GM21786 (cell line): ENCODE measurements at regions not wholly inside any gene's neighbourhood (a gene's known extent, or its start where the extent isn't known, plus 50 kb on each side); places are given as distances from the start of the nearest gene placed in this dataset.

ENCODE experiments used
- ATAC-seq: cut with Tn5 transposase; IDR thresholded peaks from one replicate; pipeline ENCODE4 v1.9.1; 2021; ENCODE audit not compliant: unreplicated experiment

DNA sequence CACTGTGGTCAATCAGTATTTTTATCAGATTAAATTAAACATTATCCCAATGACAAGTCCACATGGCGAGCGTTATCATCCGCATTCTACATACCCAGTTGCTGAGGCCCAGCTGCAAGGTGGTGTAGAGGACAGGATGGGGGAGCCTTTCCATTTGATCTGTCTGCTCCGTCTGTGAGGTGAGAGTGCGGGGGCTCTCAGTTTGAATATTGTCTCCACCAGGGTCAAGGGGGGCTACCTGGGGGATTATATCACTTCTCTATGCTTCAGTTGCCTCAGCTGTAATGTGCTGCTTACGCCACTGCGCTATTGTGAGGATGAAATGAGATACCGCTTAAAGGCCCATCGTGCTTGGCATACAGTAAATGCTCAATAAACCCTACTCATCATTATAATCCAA lies 1106.0 kb downstream of the BCL11B start:
- no peak for ATAC-seq

DNA sequence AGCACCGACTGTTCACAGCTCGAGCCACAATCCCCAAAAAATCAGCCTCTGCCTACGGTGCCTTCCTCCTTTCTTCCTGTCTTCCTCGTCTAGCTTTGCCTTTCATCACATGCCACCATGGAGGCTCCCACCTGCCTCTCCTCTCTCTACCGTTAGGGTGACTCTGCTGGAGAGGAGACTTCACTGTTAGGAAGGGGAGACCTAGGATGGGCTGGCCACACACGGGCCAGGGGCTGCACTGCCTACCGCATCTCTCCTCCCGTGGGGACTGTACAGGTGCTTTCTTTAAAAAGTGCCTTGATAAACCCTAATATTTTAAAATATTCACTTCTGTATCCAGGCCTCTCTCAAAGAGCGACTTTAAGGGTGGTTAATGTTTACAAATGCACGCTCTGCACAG lies 1104.7 kb downstream of the BCL11B start:
- ATAC-seq, result no peak

- no peak for ATAC-seq
Measured at GRCh38 chr14:98167705-98168104, 1104.3 kb downstream of the BCL11B start.

DNA sequence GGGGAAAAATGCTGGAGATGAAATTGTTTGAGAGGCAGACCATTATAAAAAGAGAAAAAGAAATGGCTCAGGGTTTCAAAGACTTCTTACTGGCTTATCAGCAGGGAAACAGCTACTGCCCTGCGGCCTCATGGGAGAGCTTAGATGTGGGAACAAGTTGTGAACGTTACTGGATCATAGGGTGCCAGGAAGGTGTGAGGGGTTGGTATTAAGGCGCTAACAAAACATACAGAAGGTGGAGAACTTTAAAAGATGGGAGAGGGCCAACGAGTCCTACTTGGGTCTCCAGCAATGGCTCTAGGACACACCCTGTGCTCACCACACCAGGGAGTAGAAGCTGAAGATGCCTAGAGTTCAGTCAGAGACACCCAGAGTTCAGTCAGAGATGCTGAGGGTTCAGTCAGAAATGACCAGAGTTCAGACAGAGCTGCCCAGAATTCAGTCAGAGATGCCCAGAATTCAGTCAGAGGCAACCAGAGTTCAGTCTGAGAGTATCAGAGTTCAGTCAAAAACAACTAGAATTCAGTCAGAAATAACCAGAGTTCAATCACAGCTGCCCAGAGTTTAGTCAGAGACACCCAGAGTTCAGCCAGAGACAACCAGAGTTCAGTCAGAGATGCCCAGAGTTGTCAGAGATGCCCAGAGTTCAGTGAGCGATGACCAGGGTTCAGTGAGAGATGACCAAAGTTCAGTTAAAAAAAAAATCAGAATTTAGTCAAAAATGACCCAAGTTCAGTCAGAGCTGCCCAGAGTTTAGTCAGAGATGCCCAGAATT lies 1103.6 kb downstream of the BCL11B start:
- no peak for ATAC-seq

DNA sequence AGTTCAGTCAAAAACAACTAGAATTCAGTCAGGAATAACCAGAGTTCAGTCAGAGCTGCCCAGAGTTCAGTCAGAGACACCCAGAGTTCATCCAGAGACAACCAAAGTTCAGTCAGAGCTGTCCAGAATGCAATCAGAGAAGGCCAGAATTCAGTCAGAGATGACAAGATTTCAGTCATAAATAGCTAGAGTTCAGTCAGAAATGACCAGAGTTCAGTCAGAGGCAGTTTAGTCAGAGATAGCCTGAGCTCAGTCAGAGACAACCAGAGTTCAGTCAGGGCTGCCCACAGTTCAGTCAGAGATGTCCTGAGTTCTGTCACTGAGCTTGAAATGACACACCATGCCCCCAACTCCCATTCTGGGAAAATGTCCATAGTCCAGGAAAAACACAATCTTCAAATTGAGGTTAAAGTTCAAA lies 1102.8 kb downstream of the BCL11B start:
- ATAC-seq, result no peak

DNA sequence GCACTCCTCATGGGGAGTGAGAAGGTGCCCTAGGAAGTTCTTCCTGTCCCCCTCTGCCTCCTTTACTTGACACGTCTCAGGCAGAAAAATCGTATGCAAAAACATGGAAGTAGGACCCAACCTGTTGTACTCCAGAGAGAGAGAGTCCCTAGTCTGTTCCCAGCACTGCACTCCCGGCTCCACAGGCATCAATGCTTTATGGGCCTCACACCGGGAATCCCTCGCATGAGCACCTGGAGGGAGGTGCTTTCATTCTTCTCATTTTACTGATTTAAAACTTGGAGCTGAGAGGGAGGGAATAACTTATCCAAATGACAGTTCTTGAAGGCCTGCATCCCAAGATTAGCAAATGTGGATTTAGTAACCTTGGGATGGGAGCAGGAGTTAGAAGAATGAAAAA lies 1101.4 kb downstream of the BCL11B start:
- no peak for ATAC-seq

GRCh38 chr14:98171654-98172053 lies 1100.3 kb downstream of the BCL11B start:
- no peak for ATAC-seq

GRCh38 chr14:98172243-98172778 lies 1099.7 kb downstream of the BCL11B start:
- ATAC-seq, result no peak

GRCh38 chr14:98173305-98173704 lies 1098.7 kb downstream of the BCL11B start:
- ATAC-seq, result no peak

DNA sequence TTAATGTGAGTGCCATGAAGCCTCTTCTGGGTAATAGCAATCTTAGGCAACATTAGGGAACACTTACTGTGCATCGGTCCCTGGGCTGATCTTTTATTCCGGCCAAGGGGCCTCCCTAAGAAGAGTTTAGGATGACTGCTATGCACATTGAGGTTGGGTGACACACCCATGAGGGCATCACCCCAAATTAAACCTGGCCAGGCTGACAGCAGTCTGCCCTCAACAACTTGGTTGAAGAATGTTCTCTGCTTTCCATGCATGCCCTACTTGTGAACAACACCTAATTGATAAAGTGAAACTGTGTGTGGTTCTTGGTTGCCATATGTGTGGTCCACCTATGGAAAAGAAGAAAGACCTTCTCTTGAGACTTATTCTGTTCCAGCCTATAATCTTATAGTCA lies 1098.0 kb downstream of the BCL11B start:
- no peak for ATAC-seq

DNA sequence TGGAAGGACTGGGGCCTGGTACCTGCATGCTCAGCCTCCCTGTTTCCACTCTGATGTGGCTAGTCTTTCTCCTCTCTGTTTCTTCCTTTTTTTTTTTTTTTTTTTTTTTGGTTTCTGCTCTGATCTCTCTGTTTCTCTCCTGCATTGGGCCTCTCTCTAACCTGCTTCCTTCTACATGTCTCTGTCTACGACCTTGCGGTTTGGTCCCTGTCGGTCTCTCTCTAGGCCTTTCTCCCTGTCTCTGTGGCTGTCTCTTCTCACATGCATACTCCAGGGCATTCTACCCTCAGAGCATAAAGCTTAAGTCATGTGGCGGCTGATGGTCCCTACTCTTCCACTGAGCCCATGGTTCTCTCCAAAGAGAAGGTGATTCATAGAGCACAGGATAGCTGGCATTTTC lies 1096.6 kb downstream of the BCL11B start:
- no peak for ATAC-seq

GRCh38 chr14:98175881-98176280 lies 1096.1 kb downstream of the BCL11B start:
- ATAC-seq, result no peak

GRCh38 chr14:98176892-98177291 lies 1095.1 kb downstream of the BCL11B start:
- ATAC-seq, result no peak

DNA sequence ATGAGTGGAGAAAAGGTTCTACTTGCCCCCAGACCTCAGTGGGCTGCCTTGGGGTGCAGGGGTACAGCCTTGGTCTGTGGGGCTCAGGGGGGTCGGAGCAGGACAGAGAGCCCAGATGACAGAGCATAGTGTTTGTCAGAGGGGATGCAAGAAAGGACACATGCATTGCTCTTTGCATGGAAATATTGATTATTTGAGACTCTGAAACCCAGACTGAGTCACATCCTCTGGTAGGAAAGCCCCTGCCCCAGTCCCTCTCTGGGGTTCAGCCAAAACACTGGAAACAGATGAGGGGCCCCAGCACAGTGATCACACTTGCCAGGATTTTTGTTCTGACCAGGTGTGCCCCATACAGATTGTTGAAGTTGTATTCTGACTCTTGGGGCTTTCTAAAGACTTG lies 1094.4 kb downstream of the BCL11B start:
- no peak for ATAC-seq

- no peak for ATAC-seq
Measured at GRCh38 chr14:98181241-98181640, 1090.8 kb downstream of the BCL11B start.

DNA sequence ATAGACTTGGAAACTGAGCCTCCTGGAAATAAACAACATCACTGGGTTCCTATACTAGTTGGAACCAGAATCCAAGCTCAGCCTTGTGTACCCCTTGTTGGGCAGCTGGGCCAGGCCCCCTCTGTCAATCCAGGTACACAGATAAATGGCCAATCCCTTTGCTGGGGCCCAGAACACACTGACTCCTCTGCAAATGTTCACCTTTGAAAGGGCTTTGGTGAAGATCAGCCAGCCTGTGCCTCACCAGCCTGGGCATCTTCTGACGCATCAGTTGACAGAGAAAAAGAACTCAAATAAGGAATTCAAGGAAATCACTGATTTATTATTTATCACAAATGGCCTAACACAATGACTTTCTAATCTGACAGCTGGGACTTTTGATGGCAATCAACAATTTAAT lies 1090.2 kb downstream of the BCL11B start:
- ATAC-seq, result no peak

DNA sequence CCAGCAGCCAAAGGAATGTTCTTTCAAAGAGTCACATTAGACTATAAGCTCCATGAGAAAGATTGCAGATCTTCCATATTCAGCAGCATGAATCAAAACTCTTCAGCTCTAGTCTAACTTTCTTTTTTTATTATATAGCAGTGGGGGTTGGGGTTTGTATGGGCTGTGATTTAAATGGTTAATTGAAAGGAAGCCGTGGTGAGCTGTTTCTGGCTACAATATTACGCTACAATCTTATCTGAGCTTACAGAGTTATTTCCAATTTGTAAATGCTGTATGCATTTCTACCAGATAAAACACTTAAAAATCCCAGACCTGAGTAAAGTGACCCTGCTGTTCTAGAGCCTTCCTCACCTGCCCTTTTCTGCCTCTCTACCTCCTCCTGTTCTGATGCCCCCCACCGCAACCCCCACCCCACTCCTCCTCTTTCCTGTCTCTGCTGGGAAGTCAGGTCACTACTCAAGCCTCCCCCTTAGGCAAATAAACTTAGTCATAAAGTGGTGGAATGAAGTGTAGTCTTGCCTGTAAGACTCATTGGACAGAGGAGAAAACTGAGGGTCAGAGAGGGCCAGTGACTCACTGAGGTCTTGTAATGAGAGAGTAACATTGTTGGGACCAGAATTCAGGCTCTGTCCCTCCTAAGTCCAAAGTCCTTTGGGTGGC lies 1089.5 kb downstream of the BCL11B start:
- no peak for ATAC-seq

GRCh38 chr14:98183556-98183955 lies 1088.4 kb downstream of the BCL11B start:
- ATAC-seq, result no peak

- ATAC-seq, result no peak
Measured at GRCh38 chr14:98184457-98184856, 1087.5 kb downstream of the BCL11B start.

GRCh38 chr14:98185036-98185435 lies 1087.0 kb downstream of the BCL11B start:
- ATAC-seq, result no peak

GRCh38 chr14:98186140-98186539 lies 1085.9 kb downstream of the BCL11B start:
- ATAC-seq, result no peak

DNA sequence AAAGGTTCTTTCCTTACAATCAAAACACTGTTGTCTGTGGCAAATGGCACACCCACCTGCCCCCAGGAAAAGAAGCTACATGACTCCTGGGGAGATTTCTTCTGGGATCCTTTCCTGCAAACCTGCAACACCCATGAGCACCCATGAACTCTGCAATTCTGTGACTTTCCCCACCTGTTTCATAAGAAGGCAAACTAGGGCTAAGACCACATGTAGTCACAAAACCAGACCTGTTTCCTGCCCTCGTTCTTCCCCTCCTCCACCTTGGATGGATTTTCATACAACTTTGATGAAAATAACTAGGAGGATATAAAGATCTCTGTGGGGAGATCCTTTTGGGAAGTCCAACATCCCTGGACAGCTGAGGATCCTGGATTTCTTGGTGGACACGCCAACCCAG lies 1084.7 kb downstream of the BCL11B start:
- no peak for ATAC-seq
